ENCODE measurements at regions not wholly inside any gene's neighbourhood (a gene's known extent, or its start where the extent isn't known, plus 50 kb on each side); places are given as distances from the start of the nearest gene placed in this dataset.

- DNase-seq (ENCODE audit: low read depth, low spot score) (no peak), ATAC-seq (no peak)
- Histone ChIP-seq H3K27me3 (ENCODE audit: control insufficient read depth, insufficient read depth, low read length) (no peaks in the 10 kb centered on the region), H3K36me3 (ENCODE audit: control insufficient read depth, insufficient read depth, low read length) (no peaks in the 10 kb centered on the region), H3K4me1 (ENCODE audit: control insufficient read depth, insufficient read depth, low read length) (no peaks in the 10 kb centered on the region), H3K9me3 (ENCODE audit: control insufficient read depth, insufficient read depth, low read depth, low read length) (no peaks in the 10 kb centered on the region), H3K27ac (ENCODE audit: low read length) (no peak overlapping the region), H3K4me3 (ENCODE audit: low read depth in 2 of 2, low read length in 2 of 2) (no peak overlapping the region)
- no TSS peak for BruUV-seq (replicated peaks)
- CTCF ChIA-PET: no interaction called here
- intact Hi-C loops (cut with micrococcal nuclease; ENCODE audit: unreplicated experiment): no loop called here
- POLR2A ChIA-PET: no interaction called here
- TF ChIP-seq POLR2AphosphoS5 (IDR thresholded peaks at IDR 0.05; ENCODE audit: low read depth, low read length) (no peak), SIN3A (IDR thresholded peaks at IDR 0.05; ENCODE audit: borderline replicate concordance, insufficient read depth, low read depth, low read length) (no peak), TCF7L2 (IDR thresholded peaks at IDR 0.05; ENCODE audit: low read depth, low read length) (no peak)
- TF ChIP-seq, protein P1, sequence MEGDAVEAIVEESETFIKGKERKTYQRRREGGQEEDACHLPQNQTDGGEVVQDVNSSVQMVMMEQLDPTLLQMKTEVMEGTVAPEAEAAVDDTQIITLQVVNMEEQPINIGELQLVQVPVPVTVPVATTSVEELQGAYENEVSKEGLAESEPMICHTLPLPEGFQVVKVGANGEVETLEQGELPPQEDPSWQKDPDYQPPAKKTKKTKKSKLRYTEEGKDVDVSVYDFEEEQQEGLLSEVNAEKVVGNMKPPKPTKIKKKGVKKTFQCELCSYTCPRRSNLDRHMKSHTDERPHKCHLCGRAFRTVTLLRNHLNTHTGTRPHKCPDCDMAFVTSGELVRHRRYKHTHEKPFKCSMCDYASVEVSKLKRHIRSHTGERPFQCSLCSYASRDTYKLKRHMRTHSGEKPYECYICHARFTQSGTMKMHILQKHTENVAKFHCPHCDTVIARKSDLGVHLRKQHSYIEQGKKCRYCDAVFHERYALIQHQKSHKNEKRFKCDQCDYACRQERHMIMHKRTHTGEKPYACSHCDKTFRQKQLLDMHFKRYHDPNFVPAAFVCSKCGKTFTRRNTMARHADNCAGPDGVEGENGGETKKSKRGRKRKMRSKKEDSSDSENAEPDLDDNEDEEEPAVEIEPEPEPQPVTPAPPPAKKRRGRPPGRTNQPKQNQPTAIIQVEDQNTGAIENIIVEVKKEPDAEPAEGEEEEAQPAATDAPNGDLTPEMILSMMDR (IDR thresholded peaks at IDR 0.05): no peak
- TF ChIP-seq, protein P2, sequence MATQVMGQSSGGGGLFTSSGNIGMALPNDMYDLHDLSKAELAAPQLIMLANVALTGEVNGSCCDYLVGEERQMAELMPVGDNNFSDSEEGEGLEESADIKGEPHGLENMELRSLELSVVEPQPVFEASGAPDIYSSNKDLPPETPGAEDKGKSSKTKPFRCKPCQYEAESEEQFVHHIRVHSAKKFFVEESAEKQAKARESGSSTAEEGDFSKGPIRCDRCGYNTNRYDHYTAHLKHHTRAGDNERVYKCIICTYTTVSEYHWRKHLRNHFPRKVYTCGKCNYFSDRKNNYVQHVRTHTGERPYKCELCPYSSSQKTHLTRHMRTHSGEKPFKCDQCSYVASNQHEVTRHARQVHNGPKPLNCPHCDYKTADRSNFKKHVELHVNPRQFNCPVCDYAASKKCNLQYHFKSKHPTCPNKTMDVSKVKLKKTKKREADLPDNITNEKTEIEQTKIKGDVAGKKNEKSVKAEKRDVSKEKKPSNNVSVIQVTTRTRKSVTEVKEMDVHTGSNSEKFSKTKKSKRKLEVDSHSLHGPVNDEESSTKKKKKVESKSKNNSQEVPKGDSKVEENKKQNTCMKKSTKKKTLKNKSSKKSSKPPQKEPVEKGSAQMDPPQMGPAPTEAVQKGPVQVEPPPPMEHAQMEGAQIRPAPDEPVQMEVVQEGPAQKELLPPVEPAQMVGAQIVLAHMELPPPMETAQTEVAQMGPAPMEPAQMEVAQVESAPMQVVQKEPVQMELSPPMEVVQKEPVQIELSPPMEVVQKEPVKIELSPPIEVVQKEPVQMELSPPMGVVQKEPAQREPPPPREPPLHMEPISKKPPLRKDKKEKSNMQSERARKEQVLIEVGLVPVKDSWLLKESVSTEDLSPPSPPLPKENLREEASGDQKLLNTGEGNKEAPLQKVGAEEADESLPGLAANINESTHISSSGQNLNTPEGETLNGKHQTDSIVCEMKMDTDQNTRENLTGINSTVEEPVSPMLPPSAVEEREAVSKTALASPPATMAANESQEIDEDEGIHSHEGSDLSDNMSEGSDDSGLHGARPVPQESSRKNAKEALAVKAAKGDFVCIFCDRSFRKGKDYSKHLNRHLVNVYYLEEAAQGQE (IDR thresholded peaks at IDR 0.05; ENCODE audit: insufficient read depth in 1 of 2, low read depth in 2 of 2, low read length in 1 of 2): no peak
- in situ Hi-C loops (cut with HindIII; ENCODE audit: low pct_unique_long_range_greater_than_20kb, low sequenced_read_pairs): no loop called here
These were observed 236.0 kb upstream of the ECI2 start for GRCh38 chr6:4371207-4371921.

GRCh38 chr6:4370066-4370465 is 234.7 kb upstream of the ECI2 start:
- H3K27me3 ChIP-seq (ENCODE audit: control insufficient read depth, insufficient read depth, low read length): no peaks in the 10 kb centered on the region
- H3K4me1 ChIP-seq (ENCODE audit: control insufficient read depth, insufficient read depth, low read length): no peaks in the 10 kb centered on the region
- no TSS peak for BruUV-seq (replicated peaks)
- no peak overlapping the region for H3K27ac ChIP-seq (ENCODE audit: low read length)
- CTCF ChIA-PET: no interaction called here
- no peaks in the 10 kb centered on the region for H3K9me3 ChIP-seq (ENCODE audit: control insufficient read depth, insufficient read depth, low read depth, low read length)
- ATAC-seq: no peak
- intact Hi-C loops (cut with micrococcal nuclease; ENCODE audit: unreplicated experiment) (no loop called here), in situ Hi-C loops (cut with HindIII; ENCODE audit: low pct_unique_long_range_greater_than_20kb, low sequenced_read_pairs) (no loop called here)
- H3K4me3 ChIP-seq (ENCODE audit: low read depth in 2 of 2, low read length in 2 of 2): no peak overlapping the region
- POLR2A ChIA-PET: interaction anchor here (0.6 kb wide), 1 partner anchor 28 kb away, joined by 3 read pairs; no protein-coding TSS in a partner anchor
- no peaks in the 10 kb centered on the region for H3K36me3 ChIP-seq (ENCODE audit: control insufficient read depth, insufficient read depth, low read length)
- TF ChIP-seq, protein P1 (IDR thresholded peaks at IDR 0.05): no peak
- TF ChIP-seq TCF7L2 (IDR thresholded peaks at IDR 0.05; ENCODE audit: low read depth, low read length) (no peak), SIN3A (IDR thresholded peaks at IDR 0.05; ENCODE audit: borderline replicate concordance, insufficient read depth, low read depth, low read length) (no peak), POLR2AphosphoS5 (IDR thresholded peaks at IDR 0.05; ENCODE audit: low read depth, low read length) (no peak)
- TF ChIP-seq, protein P2 (IDR thresholded peaks at IDR 0.05; ENCODE audit: insufficient read depth in 1 of 2, low read depth in 2 of 2, low read length in 1 of 2): no peak
- DNase-seq (ENCODE audit: low read depth, low spot score): no peak

Measured in Panc1 (cell line).